K562 (cell line): ENCODE measurements at regions not wholly inside any gene's neighbourhood (a gene's known extent, or its start where the extent isn't known, plus 50 kb on each side); places are given as distances from the start of the nearest gene placed in this dataset.

Experiments used
- HLTF ChIP-seq: fragments of 450-650 bp; IDR thresholded peaks from 2 replicates; pipeline ENCODE4 v1.6.1; 2016
- HMG20A ChIP-seq: fragments of 450-650 bp; formaldehyde crosslinking; conservative IDR thresholded peaks from 2 replicates; pipeline ENCODE4 v1.4.0; 2020; ENCODE audit warnings: mild to moderate bottlenecking, mixed read lengths
- KLF13 ChIP-seq: fragments of 450-650 bp; IDR thresholded peaks from 2 replicates; pipeline ENCODE4 v1.6.1; 2016; ENCODE audit warnings: missing genetic modification characterization, low read depth, mild to moderate bottlenecking, missing compliant biosample characterization, moderate library complexity, borderline replicate concordance
- STAT5B ChIP-seq: fragments of 250-450 bp; sonication (Bioruptor Pico); IDR thresholded peaks from 2 replicates; pipeline ENCODE4 v1.8.0; 2021; ENCODE audit warnings: mild to moderate bottlenecking, inconsistent platforms
- ZZZ3 ChIP-seq: fragments of 450-650 bp; IDR thresholded peaks from 2 replicates; pipeline ENCODE4 v1.6.1; 2016; ENCODE audit warnings: antibody characterized with exemption, mild to moderate bottlenecking, moderate library complexity
- TF ChIP-seq, protein P1 (sequence below), 2 experiments: fragments of 200-800 bp in 1 of 2; sonication (Bioruptor generic) in 1 of 2; sonication (generic) in 1 of 2; formaldehyde crosslinking in 1 of 2; IDR thresholded peaks in 1 of 2; conservative IDR thresholded peaks in 1 of 2; 2 replicates each; pipeline versions ENCODE4 v1.5.0 to v1.6.1; 2016 to 2020; ENCODE audit warnings: missing compliant biosample characterization in 1 of 2, missing genetic modification characterization in 1 of 2, missing genetic modification reagents in 1 of 2

DNA sequence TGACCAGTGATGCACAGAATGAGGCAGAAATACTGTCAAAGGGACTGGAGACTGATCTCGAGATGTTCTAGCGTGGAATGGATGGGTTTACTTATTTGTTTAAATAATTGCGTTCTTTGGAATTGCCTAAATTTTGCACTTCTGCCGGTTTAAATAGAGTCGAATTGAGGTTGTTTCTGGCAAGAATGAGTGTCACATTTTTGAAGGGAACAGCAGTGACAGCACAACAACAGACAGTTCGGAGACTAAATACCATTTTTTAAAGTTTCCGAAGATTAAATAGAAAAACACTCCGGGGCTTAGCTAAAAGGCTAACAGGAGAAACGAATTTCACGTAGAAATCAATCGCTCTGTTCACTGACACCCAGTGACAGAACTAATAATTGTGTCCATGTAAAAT lies 969.2 kb upstream of the RBFOX1 start:
- no peak for TF ChIP-seq ZZZ3
- TF ChIP-seq STAT5B (CRISPR knock-in tag), result no peak
- TF ChIP-seq KLF13 (tag), result no peak
- TF ChIP-seq HMG20A (CRISPR knock-in tag), result no peak
- no peak for TF ChIP-seq HLTF
- TF ChIP-seq, protein P1, sequence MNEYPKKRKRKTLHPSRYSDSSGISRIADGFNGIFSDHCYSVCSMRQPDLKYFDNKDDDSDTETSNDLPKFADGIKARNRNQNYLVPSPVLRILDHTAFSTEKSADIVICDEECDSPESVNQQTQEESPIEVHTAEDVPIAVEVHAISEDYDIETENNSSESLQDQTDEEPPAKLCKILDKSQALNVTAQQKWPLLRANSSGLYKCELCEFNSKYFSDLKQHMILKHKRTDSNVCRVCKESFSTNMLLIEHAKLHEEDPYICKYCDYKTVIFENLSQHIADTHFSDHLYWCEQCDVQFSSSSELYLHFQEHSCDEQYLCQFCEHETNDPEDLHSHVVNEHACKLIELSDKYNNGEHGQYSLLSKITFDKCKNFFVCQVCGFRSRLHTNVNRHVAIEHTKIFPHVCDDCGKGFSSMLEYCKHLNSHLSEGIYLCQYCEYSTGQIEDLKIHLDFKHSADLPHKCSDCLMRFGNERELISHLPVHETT (CRISPR knock-in tag; conservative IDR thresholded peaks at IDR 0.05 in 1 of 2, IDR thresholded peaks at IDR 0.05 in 1 of 2), result no peak
